HEK293T (cell line): ENCODE measurements at regions not wholly inside any gene's neighbourhood (a gene's known extent, or its start where the extent isn't known, plus 50 kb on each side); places are given as distances from the start of the nearest gene placed in this dataset.

ENCODE experiments used
- ARNT ChIP-seq: fragments of 450-650 bp; IDR thresholded peaks from 2 replicates; pipeline ENCODE4 v1.6.1; 2017; ENCODE audit warnings: mild to moderate bottlenecking
- BHLHE40 ChIP-seq: fragments of 450-650 bp; IDR thresholded peaks from 2 replicates; pipeline ENCODE4 v1.6.1; 2016; ENCODE audit warnings: mild to moderate bottlenecking, moderate library complexity, borderline replicate concordance
- CTBP1 ChIP-seq: fragments of 450-650 bp; IDR thresholded peaks from 2 replicates; pipeline ENCODE4 v1.6.1; 2016; ENCODE audit warnings: borderline replicate concordance
- ELF4 ChIP-seq: fragments of 450-650 bp; IDR thresholded peaks from 2 replicates; pipeline ENCODE4 v1.6.1; 2017; ENCODE audit warnings: antibody characterized with exemption
- FOXA1 ChIP-seq: fragments of 450-650 bp; IDR thresholded peaks from 2 replicates; pipeline ENCODE4 v1.6.1; 2016; ENCODE audit warnings: mild to moderate bottlenecking
- FOXK2 ChIP-seq: fragments of 450-650 bp; IDR thresholded peaks from 2 replicates; pipeline ENCODE4 v1.6.1; 2016; ENCODE audit warnings: mild to moderate bottlenecking
- FOXM1 ChIP-seq: fragments of 450-650 bp; IDR thresholded peaks from 2 replicates; pipeline ENCODE4 v1.6.1; 2017; ENCODE audit warnings: mild to moderate bottlenecking, borderline replicate concordance
- HDGF ChIP-seq: fragments of 450-650 bp; IDR thresholded peaks from 2 replicates; pipeline ENCODE4 v1.6.1; 2017; ENCODE audit warnings: antibody characterized with exemption, borderline replicate concordance
- LEF1 ChIP-seq: fragments of 450-650 bp; IDR thresholded peaks from 2 replicates; pipeline ENCODE4 v1.6.1; 2017; ENCODE audit warnings: mild to moderate bottlenecking, borderline replicate concordance
- NFRKB ChIP-seq: fragments of 450-650 bp; IDR thresholded peaks from 2 replicates; pipeline ENCODE4 v1.6.1; 2016; ENCODE audit warnings: mild to moderate bottlenecking, moderate library complexity
- PKNOX1 ChIP-seq: fragments of 450-650 bp; IDR thresholded peaks from 2 replicates; pipeline ENCODE4 v1.6.1; 2016
- SP1 ChIP-seq: fragments of 450-650 bp; IDR thresholded peaks from 2 replicates; pipeline ENCODE4 v1.6.1; 2017
- SUZ12 ChIP-seq: fragments of 450-650 bp; IDR thresholded peaks from 2 replicates; pipeline ENCODE4 v1.6.1; 2016; ENCODE audit warnings: mild to moderate bottlenecking
- TARDBP ChIP-seq: fragments of 450-650 bp; IDR thresholded peaks from 2 replicates; pipeline ENCODE4 v1.6.1; 2016

GRCh38 chr21:14757533-14758327 is 211.6 kb upstream of the SAMSN1 start:
- no peak for TF ChIP-seq FOXM1
- no peak for TF ChIP-seq BHLHE40
- no peak for TF ChIP-seq HDGF
- TF ChIP-seq TARDBP, result no peak
- no peak for TF ChIP-seq ELF4
- no peak for TF ChIP-seq CTBP1
- TF ChIP-seq SUZ12, result no peak
- TF ChIP-seq PKNOX1, result no peak
- TF ChIP-seq FOXK2, result no peak
- TF ChIP-seq SP1, result no peak
- TF ChIP-seq ARNT, result no peak
- TF ChIP-seq LEF1, result no peak
- no peak for TF ChIP-seq NFRKB
- no peak for TF ChIP-seq FOXA1
